SK-N-SH (cell line): ENCODE measurements at regions not wholly inside any gene's neighbourhood (a gene's known extent, or its start where the extent isn't known, plus 50 kb on each side); places are given as distances from the start of the nearest gene placed in this dataset.

Experiments used
- CTCF ChIP-seq: fragments of 200-600 bp; sonication (generic); IDR thresholded peaks from 2 replicates; pipeline ENCODE4 v1.6.1; 2017; ENCODE audit warnings: antibody characterized with exemption, mild to moderate bottlenecking, moderate library complexity
- EP300 ChIP-seq, 2 experiments: IDR thresholded peaks; 2 replicates each; pipeline versions ENCODE4 v1.4.0 to v1.6.1; 2012; ENCODE audit warnings: borderline replicate concordance in 1 of 2, low read depth in 1 of 2, low read length in 1 of 2
- POLR2AphosphoS5 ChIP-seq: IDR thresholded peaks from 2 replicates; pipeline ENCODE4 v1.6.1; 2012; ENCODE audit warnings: low read depth, low read length

GRCh38 chr6:67496191-67496590, 1138.9 kb upstream of the ADGRB3 start:
- TF ChIP-seq CTCF (no peak), POLR2AphosphoS5 (no peak), EP300 (IDR thresholded peaks at IDR 0.05; ENCODE audit: borderline replicate concordance in 1 of 2, low read depth in 1 of 2, low read length in 1 of 2) (no peak)
